ENCODE measurements at regions not wholly inside any gene's neighbourhood (a gene's known extent, or its start where the extent isn't known, plus 50 kb on each side); places are given as distances from the start of the nearest gene placed in this dataset.
"Not testable (repeated sequence)": the region's sequence is repeated elsewhere in the genome, so short reads cannot be mapped to it uniquely, and the experiment has no call there.

DNA sequence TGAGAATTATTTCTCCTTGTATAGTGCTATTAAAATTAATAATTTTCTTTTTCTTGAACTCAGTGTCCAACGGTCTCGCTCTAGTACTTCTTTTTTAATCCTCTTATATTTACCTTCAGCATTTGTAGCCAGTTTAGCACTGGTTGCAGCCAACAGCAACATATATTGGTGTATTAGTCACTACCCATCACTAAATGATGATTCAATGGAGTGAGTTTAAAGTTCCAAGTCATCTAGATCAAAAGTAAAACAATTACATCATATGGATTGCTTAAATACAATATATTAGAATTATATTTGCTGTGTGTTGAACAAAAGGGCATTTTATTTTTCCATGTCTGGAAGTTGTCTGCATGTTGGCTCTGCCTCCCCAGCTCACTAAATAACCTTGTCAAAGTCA lies 591.8 kb downstream of the ADGRL2 start:
- DNase-seq (no peak), ATAC-seq (no peak)
- Mint-ChIP-seq H3K9me3 (peaks cover 0 to 10% (median 0%) of the 10 kb centered on the region in 9 donors), H3K36me3 (no peaks in the 10 kb centered on the region), H3K27ac (no peak overlapping the region), H3K4me3 (no peak overlapping the region), H3K4me1 (no peaks in the 10 kb centered on the region), H3K27me3 (peaks cover 0 to 4% (median 0%) of the 10 kb centered on the region in 5 donors)
- POLR2A ChIA-PET = no interaction called here

DNA sequence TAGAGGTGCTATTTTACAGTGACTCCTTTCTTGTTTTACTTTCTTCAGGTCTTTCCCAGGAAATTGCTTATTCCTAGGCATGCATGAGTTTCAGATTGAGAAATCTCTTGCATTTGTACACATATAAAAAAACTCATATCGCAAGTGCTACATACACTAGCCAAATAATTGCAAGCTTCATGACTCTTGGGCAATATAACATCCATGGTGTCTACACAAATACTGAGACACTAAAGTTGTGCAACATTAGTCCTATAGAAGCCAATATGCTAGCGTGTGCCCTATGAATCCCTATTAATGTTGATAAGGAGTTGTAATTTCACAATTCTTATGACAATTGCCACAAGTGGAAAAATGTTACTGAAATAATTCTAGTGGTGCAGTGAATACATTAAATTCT lies 591.0 kb downstream of the ADGRL2 start:
- H3K36me3 Mint-ChIP-seq = no peaks in the 10 kb centered on the region
- peaks cover 0 to 6% (median 0%) of the 10 kb centered on the region in 9 donors for H3K9me3 Mint-ChIP-seq
- no peak overlapping the region for H3K27ac Mint-ChIP-seq
- POLR2A ChIA-PET = no interaction called here
- no peak for ATAC-seq
- no peaks in the 10 kb centered on the region for H3K4me1 Mint-ChIP-seq
- H3K4me3 Mint-ChIP-seq = no peak overlapping the region
- DNase-seq = no peak
- H3K27me3 Mint-ChIP-seq = peaks cover 0 to 4% (median 0%) of the 10 kb centered on the region in 5 donors

DNA sequence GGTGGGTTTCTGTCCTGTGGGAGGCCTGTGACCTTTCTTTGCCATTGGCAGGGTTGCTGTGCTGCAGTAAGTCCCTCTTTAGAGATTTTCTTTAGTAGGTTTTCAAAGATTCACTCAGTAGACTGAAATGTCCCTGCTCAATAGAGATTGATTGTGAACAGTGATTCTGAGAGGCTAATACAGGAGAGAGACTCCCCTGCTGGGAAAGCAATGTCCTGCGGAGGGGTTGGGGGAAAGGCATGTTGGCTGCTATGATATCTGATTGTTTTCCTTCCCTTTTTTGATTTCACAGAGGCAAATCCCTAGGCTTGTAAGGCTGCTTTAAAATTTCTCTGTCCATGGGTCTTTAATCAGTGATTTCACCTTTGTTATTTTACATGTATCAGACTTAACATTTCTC lies 589.9 kb downstream of the ADGRL2 start:
- ATAC-seq = no peak
- Mint-ChIP-seq H3K27me3 (no peaks in the 10 kb centered on the region), H3K36me3 (no peaks in the 10 kb centered on the region), H3K9me3 (peaks cover 0 to 6% (median 0%) of the 10 kb centered on the region in 9 donors), H3K4me3 (no peak overlapping the region), H3K27ac (no peak overlapping the region), H3K4me1 (no peaks in the 10 kb centered on the region)
- no peak for DNase-seq
- POLR2A ChIA-PET = no interaction called here

DNA sequence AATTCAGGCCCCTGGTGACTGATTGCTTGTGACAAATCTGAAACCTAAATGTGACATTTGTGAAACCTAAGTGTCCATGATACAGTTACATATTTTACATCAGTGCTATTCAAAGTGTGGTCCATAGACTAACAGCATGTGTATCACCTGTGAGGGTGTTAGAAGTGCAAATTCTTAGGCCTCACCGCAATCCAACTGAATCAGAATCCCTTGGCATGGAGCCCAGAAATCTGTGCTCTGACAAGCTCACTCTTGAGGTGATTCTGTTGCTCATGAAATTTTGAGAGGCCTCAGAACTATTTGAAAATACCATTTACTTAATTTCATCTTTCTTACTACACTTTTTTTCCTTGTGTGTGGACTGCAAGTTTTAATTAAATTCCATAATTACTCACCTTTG lies 587.9 kb downstream of the ADGRL2 start:
- POLR2A ChIA-PET = no interaction called here
- Mint-ChIP-seq H3K27me3 (no peaks in the 10 kb centered on the region), H3K36me3 (no peaks in the 10 kb centered on the region), H3K9me3 (peaks cover 0 to 6% (median 0%) of the 10 kb centered on the region in 9 donors), H3K4me1 (no peaks in the 10 kb centered on the region), H3K27ac (no peak overlapping the region), H3K4me3 (no peak overlapping the region)
- DNase-seq (no peak), ATAC-seq (no peak)

DNA sequence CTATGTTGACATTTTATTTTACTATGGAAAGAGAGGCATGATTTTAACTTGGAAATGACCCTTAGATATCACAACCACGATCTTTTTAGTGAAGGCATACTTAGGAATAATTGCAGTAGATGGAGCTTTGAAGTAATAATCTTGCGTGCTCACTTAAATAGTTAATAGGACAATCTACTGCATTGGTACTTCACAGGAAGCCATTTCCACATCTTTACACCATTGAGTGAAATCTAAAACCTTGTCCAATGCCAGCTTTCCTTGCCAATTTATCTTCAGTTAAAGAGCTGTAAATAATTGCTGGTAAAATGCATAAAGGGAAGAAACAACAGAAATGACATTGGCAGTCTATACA lies 586.3 kb downstream of the ADGRL2 start:
- Mint-ChIP-seq H3K27ac (no peak overlapping the region), H3K27me3 (no peaks in the 10 kb centered on the region), H3K4me3 (no peak overlapping the region), H3K36me3 (no peaks in the 10 kb centered on the region), H3K9me3 (peaks cover 0 to 6% (median 0%) of the 10 kb centered on the region in 9 donors), H3K4me1 (no peaks in the 10 kb centered on the region)
- ATAC-seq (no peak), DNase-seq (no peak)
- POLR2A ChIA-PET = no interaction called here

DNA sequence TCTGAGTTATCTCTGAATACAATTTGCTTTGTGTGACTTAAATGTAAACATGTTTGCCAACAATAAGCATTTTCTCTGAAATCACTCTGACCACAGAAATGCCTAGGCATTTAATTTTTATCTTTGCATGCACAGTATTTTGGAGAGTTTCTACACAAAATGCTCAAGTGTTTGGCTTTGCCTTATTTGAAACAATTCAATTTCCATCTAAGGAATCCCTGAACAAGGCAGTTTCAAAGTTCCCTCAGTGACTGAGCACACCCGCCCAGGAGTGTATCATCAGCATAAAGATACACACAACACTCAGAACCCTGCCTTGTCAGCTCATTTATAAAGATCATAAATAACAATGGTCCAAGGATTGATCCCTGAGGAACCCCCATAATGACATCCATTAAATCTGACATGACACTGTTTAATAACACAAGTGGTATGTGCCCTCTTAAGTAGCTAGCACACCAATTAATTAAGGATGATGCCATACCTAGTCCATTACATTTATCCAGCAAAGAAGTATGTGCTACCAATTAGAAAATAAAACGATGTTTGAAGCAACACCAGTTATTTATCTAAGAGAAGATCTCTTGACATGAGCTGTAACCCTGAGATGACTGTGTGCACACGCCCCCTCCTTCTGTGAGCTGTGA lies 585.8 kb downstream of the ADGRL2 start:
- Mint-ChIP-seq H3K36me3 (no peaks in the 10 kb centered on the region), H3K27ac (no peak overlapping the region), H3K27me3 (no peaks in the 10 kb centered on the region), H3K9me3 (peaks cover 0 to 6% (median 0%) of the 10 kb centered on the region in 9 donors), H3K4me1 (no peaks in the 10 kb centered on the region), H3K4me3 (no peak overlapping the region)
- DNase-seq (no peak), ATAC-seq (no peak)
- POLR2A ChIA-PET = no interaction called here

DNA sequence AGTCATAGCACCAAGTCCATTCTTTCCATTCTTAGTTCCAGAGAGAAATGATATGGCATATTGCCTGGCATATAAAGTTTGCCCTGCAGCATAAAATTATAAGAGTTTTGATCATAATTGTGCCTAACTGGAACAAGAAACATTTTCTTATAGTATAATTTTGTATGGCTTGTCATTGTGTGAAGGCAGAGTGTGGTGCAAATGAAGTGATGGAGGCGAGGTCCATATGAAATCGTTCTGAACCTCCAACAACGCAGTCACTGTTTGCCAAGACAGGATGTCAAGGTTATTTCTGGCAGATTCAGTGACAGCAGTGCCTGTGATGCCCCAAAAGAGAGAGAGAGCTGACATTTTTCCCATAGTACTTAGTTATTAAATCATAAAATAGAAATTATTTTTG lies 584.0 kb downstream of the ADGRL2 start:
- Mint-ChIP-seq H3K27me3 (peaks cover 0 to 2% (median 0%) of the 10 kb centered on the region in 5 donors), H3K4me3 (no peak overlapping the region), H3K4me1 (no peaks in the 10 kb centered on the region), H3K27ac (no peak overlapping the region), H3K36me3 (no peaks in the 10 kb centered on the region), H3K9me3 (peaks cover 0 to 3% (median 0%) of the 10 kb centered on the region in 9 donors)
- DNase-seq (no peak), ATAC-seq (no peak)
- POLR2A ChIA-PET = no interaction called here

DNA sequence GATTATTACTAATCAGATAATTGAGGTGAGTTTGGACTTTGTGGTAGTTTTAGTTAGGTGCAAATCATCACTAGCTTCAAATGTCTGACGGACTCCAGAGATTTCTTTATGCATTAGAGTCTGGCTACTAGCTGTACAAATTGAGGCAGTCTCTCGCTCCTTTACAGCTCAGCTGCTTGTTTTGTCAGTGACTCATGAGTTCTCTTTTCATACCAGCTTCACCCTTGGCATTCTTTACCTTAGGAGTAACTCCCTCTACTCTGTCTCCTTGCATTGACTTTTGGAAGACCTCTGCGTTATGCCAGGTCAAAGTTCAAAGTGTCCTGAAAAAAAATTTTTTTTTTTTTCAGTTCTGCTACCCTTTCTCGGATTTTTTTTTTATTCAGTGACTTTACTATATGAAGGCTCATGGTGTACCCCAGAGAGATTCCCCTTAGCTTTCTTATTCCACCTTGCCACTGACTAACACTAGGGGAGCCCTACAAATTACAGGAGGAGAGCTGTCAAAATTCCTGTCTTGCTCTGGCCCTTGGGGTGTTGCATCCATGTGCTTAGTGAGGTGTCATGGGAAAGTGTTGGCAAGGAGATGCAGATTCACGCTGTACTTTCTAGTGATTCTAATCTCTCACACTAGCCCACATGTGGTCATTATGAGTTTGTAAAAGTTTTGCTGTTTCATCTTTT lies 576.6 kb downstream of the ADGRL2 start:
- H3K27me3 Mint-ChIP-seq = peaks cover 0 to 2% (median 0%) of the 10 kb centered on the region in 5 donors
- no peak overlapping the region for H3K27ac Mint-ChIP-seq
- DNase-seq (no peak), ATAC-seq (no peak)
- no peaks in the 10 kb centered on the region for H3K36me3 Mint-ChIP-seq
- POLR2A ChIA-PET = no interaction called here
- H3K4me1 Mint-ChIP-seq = no peaks in the 10 kb centered on the region
- H3K4me3 Mint-ChIP-seq = no peak overlapping the region
- peaks cover 0 to 9% (median 0%) of the 10 kb centered on the region in 9 donors for H3K9me3 Mint-ChIP-seq

DNA sequence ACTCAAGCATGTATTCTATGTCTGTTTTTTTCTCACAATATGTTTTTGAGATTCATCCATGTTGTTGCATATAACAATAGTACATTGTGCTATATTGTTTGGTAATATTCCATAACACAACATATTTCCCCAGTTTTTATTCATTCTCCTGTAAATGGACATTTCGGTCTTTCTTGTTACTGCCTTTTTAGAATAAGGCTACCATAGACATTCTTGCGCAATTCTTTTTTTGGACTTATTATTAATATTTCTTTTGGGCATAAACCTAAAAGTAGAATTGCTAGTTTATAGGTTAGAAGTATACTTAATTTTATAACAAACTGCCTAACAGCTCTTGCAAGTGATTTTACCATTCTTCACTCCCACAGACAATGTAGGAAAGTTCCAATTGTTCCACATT lies 573.0 kb downstream of the ADGRL2 start:
- H3K9me3 Mint-ChIP-seq = peaks cover 0 to 6% (median 0%) of the 10 kb centered on the region in 9 donors
- H3K27ac Mint-ChIP-seq = no peak overlapping the region
- no peaks in the 10 kb centered on the region for H3K4me1 Mint-ChIP-seq
- no peak for ATAC-seq
- H3K36me3 Mint-ChIP-seq = no peaks in the 10 kb centered on the region
- POLR2A ChIA-PET = no interaction called here
- H3K27me3 Mint-ChIP-seq = peaks cover 0 to 1% (median 0%) of the 10 kb centered on the region in 5 donors
- no peak overlapping the region for H3K4me3 Mint-ChIP-seq
- DNase-seq = no peak

DNA sequence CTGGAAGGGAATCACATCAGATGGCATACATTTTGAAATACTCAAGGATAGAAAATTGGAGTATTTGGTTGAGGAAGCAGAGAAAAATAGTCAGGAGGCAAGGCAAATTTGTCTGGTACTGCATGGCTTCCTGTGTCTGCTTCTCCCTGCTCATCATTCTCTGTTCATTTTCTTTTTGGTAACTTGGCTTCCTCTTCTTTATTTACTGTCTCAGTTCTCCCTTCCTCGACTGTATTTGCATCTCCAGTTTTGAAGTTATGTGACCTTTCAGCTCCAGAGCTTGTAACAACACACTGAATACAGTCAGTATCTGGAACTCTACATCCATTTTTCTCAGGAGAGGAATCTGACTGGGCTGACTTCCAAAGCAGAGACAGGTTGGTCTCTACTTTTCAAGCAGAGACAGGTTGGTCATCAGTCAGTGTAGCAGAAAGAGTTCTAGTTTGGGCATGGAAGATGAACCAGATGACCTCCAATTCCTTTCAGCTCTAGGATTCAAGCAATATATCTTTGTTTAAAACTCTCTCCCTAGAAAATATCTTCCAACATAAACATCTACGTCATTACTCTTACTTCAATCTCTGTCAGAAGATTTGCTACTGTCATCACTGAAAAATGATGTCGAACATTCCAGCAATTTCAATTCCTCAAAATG lies 571.2 kb downstream of the ADGRL2 start:
- DNase-seq (no peak), ATAC-seq (no peak)
- H3K4me1 Mint-ChIP-seq = no peaks in the 10 kb centered on the region
- POLR2A ChIA-PET = no interaction called here
- no peaks in the 10 kb centered on the region for H3K36me3 Mint-ChIP-seq
- H3K27ac Mint-ChIP-seq = no peak overlapping the region
- H3K9me3 Mint-ChIP-seq = peaks cover 0 to 6% (median 0%) of the 10 kb centered on the region in 9 donors
- H3K4me3 Mint-ChIP-seq = no peak overlapping the region
- peaks cover 0 to 1% (median 0%) of the 10 kb centered on the region in 5 donors for H3K27me3 Mint-ChIP-seq

DNA sequence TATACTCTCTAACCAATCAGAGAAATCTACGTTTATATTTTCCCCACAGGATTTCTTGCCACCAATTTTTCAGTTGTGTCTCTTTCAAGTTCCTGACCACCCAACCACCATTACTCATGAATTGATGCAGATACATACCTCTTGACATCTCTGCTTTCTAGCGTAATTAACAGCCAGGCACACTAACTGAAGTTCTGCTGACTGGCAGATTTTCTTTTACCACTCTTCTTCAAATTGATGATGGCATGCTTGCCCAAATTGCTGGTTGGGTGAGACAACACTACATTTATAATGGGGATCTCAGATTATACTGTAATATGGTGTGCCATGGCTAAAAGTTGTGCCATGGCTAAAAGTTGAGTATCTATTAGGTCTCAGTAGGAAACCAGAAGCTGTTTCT lies 566.7 kb downstream of the ADGRL2 start:
- no peaks in the 10 kb centered on the region for H3K36me3 Mint-ChIP-seq
- DNase-seq (no peak), ATAC-seq (no peak)
- H3K4me3 Mint-ChIP-seq = no peak overlapping the region
- no peaks in the 10 kb centered on the region for H3K27me3 Mint-ChIP-seq
- no peak overlapping the region for H3K27ac Mint-ChIP-seq
- H3K9me3 Mint-ChIP-seq = peaks cover 0 to 2% (median 0%) of the 10 kb centered on the region in 9 donors
- POLR2A ChIA-PET = no interaction called here
- H3K4me1 Mint-ChIP-seq = no peaks in the 10 kb centered on the region

DNA sequence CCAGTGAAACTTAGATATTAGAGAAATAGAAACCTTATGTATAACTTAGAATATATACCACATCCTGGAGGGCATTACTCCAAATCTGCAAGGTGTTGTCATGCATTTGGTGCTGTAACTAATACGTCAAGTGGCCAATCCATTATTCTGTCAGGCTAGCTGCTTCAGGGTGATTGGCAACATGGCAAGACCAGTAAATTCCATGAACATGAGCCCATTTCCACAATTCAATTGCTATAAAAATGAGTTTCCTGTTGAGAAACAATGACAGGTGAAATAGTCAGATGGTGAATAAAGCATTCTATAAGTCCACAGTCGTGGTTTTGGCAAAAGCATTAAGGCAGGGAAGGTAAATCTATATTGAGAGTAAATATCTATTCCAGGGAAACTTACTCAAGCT lies 566.0 kb downstream of the ADGRL2 start:
- no peaks in the 10 kb centered on the region for H3K4me1 Mint-ChIP-seq
- DNase-seq = no peak
- H3K4me3 Mint-ChIP-seq = no peak overlapping the region
- no peaks in the 10 kb centered on the region for H3K36me3 Mint-ChIP-seq
- POLR2A ChIA-PET = no interaction called here
- ATAC-seq = no peak
- peaks cover 0 to 2% (median 0%) of the 10 kb centered on the region in 9 donors for H3K9me3 Mint-ChIP-seq
- no peak overlapping the region for H3K27ac Mint-ChIP-seq
- no peaks in the 10 kb centered on the region for H3K27me3 Mint-ChIP-seq

DNA sequence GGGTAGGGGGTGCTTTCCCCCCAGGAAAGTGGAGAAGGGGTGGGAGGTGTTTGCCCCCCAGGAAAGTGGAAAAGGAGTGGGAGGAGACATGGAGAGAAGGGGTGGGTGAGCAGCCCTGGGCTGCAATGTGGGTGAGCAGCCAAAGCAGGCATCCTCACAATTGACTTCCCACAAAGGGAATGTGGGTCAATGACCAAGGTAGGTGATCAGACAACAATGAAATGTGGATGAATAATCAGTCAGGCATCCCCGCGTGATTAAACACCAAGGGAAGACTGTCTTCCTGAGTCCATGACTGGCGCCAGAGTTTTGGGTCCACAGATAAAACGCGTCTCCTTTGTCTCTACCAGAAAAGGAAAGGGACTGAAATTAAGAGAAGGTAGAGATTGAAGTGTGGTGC lies 558.8 kb downstream of the ADGRL2 start:
- H3K36me3 Mint-ChIP-seq, H3K4me3 Mint-ChIP-seq, DNase-seq, H3K9me3 Mint-ChIP-seq, H3K27ac Mint-ChIP-seq, ATAC-seq, POLR2A ChIA-PET, H3K27me3 Mint-ChIP-seq, H3K4me1 Mint-ChIP-seq: not testable (repeated sequence)
